OCI-LY1 (cell line): ENCODE measurements at regions not wholly inside any gene's neighbourhood (a gene's known extent, or its start where the extent isn't known, plus 50 kb on each side); places are given as distances from the start of the nearest gene placed in this dataset.

Experiments used
- H2AFZ ChIP-seq: fragments of 200-600 bp; sonication (generic), shearing (Covaris generic); 2 replicates; pipeline ENCODE4 v1.6.0; 2014; ENCODE audit warnings: antibody characterized with exemption, mild to moderate bottlenecking, low read length
- H3F3A ChIP-seq: fragments of 200-600 bp; sonication (generic), shearing (Covaris generic); 2 replicates; pipeline ENCODE4 v1.6.0; 2014; ENCODE audit warnings: mild to moderate bottlenecking, antibody characterized with exemption, low read length, moderate library complexity; ENCODE audit not compliant: insufficient read depth
- H3K27ac ChIP-seq: fragments of 200-600 bp; sonication (generic); 2 replicates; pipeline ENCODE4 v1.5.1; 2014; ENCODE audit warnings: low read length, mixed run types, mild to moderate bottlenecking, low read depth; ENCODE audit not compliant: poor library complexity, severe bottlenecking
- H3K27me3 ChIP-seq: fragments of 200-600 bp; sonication (generic); 2 replicates; pipeline ENCODE4 v1.6.0; 2014; ENCODE audit warnings: antibody characterized with exemption, mild to moderate bottlenecking, low read length, moderate library complexity; ENCODE audit not compliant: insufficient read depth
- H3K36me3 ChIP-seq: fragments of 200-600 bp; sonication (generic); 2 replicates; pipeline ENCODE4 v1.6.1; 2014; ENCODE audit warnings: mild to moderate bottlenecking, antibody characterized with exemption, low read length, moderate library complexity, mixed read lengths; ENCODE audit not compliant: insufficient read depth
- H3K4me1 ChIP-seq: fragments of 200-600 bp; sonication (generic); 2 replicates; pipeline ENCODE4 v1.5.1; 2014; ENCODE audit warnings: mild to moderate bottlenecking, low read length, moderate library complexity; ENCODE audit not compliant: insufficient read depth, severe bottlenecking
- H3K4me2 ChIP-seq: fragments of 200-600 bp; sonication (generic), shearing (Covaris generic); 2 replicates; pipeline ENCODE4 v1.6.1; 2014; ENCODE audit warnings: low read length
- H3K4me3 ChIP-seq: fragments of 200-600 bp; sonication (generic); 2 replicates; pipeline ENCODE4 v1.5.1; 2014; ENCODE audit warnings: low read length, low read depth, mild to moderate bottlenecking, mixed read lengths; ENCODE audit not compliant: poor library complexity, severe bottlenecking
- H3K79me2 ChIP-seq: fragments of 200-600 bp; shearing (Covaris generic); 2 replicates; pipeline ENCODE4 v1.6.1; 2016; ENCODE audit warnings: mixed run types, low read length, mixed read lengths; ENCODE audit not compliant: insufficient read depth
- H3K9ac ChIP-seq: fragments of 200-600 bp; sonication (generic), shearing (Covaris generic); 2 replicates; pipeline ENCODE4 v1.6.1; 2014; ENCODE audit warnings: mild to moderate bottlenecking, low read length, mixed read lengths
- H3K9me2 ChIP-seq: fragments of 200-600 bp; sonication (generic), shearing (Covaris generic); 2 replicates; pipeline ENCODE4 v1.6.1; 2014; ENCODE audit warnings: low read depth, mild to moderate bottlenecking, low read length, mixed read lengths
- H3K9me3 ChIP-seq: fragments of 200-600 bp; shearing (Covaris generic); 2 replicates; pipeline ENCODE4 v1.6.1; 2014; ENCODE audit warnings: low read length, mixed read lengths
- H4K20me1 ChIP-seq: fragments of 200-600 bp; sonication (generic), shearing (Covaris generic); 2 replicates; pipeline ENCODE4 v1.6.0; 2016; ENCODE audit warnings: mild to moderate bottlenecking, low read length; ENCODE audit not compliant: insufficient read depth
- EZH2 ChIP-seq: fragments of 200-600 bp; sonication (generic), shearing (Covaris generic); IDR thresholded peaks from 2 replicates; pipeline ENCODE4 v1.8.0; 2017; ENCODE audit warnings: borderline replicate concordance, mixed run types, mild to moderate bottlenecking, antibody characterized with exemption, low read length, moderate library complexity, mixed read lengths
- TF ChIP-seq, protein P1 (sequence below): fragments of 200-600 bp; sonication (generic), shearing (Covaris generic); IDR thresholded peaks from 2 replicates; pipeline ENCODE4 v1.5.1; 2017; ENCODE audit warnings: mild to moderate bottlenecking, antibody characterized with exemption, low read length, moderate library complexity, mixed read lengths

DNA sequence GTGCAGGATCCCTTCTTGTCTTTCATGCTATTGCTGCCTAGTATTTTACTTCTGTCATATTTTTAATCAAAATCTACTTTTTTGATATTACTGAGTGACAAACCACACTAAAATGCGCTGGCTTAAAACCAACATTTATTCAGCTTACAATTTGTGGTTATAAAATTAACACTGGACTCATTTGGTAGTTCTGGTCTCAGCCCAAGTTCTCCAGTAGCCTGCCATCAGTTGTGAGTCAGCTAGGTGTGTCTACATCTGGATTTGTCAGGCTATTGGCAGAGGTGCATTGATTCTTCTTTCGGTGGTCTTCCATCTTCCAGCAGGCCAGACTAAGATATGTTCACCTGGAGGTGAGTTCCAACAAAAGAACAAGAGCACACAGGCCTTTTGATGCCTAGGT, 765.1 kb upstream of the FBXO33 start:
- no peak overlapping the region for H3K9ac ChIP-seq
- no peak overlapping the region for H3K4me3 ChIP-seq
- H4K20me1 ChIP-seq = no peaks in the 10 kb centered on the region
- H3K36me3 ChIP-seq = no peaks in the 10 kb centered on the region
- no peak for TF ChIP-seq EZH2
- TF ChIP-seq, protein P1, sequence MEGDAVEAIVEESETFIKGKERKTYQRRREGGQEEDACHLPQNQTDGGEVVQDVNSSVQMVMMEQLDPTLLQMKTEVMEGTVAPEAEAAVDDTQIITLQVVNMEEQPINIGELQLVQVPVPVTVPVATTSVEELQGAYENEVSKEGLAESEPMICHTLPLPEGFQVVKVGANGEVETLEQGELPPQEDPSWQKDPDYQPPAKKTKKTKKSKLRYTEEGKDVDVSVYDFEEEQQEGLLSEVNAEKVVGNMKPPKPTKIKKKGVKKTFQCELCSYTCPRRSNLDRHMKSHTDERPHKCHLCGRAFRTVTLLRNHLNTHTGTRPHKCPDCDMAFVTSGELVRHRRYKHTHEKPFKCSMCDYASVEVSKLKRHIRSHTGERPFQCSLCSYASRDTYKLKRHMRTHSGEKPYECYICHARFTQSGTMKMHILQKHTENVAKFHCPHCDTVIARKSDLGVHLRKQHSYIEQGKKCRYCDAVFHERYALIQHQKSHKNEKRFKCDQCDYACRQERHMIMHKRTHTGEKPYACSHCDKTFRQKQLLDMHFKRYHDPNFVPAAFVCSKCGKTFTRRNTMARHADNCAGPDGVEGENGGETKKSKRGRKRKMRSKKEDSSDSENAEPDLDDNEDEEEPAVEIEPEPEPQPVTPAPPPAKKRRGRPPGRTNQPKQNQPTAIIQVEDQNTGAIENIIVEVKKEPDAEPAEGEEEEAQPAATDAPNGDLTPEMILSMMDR = no peak
- no peaks in the 10 kb centered on the region for H3K9me2 ChIP-seq
- 0 out of 2 replicates have a peak overlapping the region, but pooled peaks have one; percentile 27 for H2AFZ ChIP-seq
- no peaks in the 10 kb centered on the region for H3K4me1 ChIP-seq
- H3F3A ChIP-seq = no peaks in the 10 kb centered on the region
- no peak overlapping the region for H3K27ac ChIP-seq
- H3K79me2 ChIP-seq = no peaks in the 10 kb centered on the region
- peaks cover 5% of the 10 kb centered on the region; the same call in 1 of the 2 replicates for H3K9me3 ChIP-seq
- H3K4me2 ChIP-seq = no peak overlapping the region
- no peaks in the 10 kb centered on the region for H3K27me3 ChIP-seq

DNA sequence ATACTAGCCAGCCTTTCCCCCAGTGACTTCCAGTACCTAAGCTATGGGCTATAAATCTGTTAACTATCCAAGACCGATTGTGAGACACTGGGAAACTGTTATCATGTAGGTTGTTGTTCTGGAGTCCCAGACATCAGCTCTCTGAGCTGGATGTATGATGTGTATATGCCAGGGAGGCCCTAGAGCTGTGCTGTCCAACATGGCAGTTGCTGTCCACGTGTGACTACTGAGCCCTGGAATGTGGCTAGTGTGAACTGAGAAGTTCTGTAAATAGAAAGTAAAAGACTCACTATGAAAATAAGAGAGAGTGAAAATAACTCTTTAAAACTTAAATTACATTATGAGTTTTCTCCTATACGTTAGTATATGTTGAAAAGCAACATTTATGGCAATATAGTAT, 755.8 kb upstream of the FBXO33 start:
- Histone ChIP-seq H3K4me2 (no peak overlapping the region), H4K20me1 (no peaks in the 10 kb centered on the region), H3F3A (no peaks in the 10 kb centered on the region; the same call in 1 of the 2 replicates), H2AFZ (peak overlapping the region; percentile 71; the same call in 1 of the 2 replicates), H3K4me3 (no peak overlapping the region), H3K79me2 (no peaks in the 10 kb centered on the region), H3K4me1 (no peaks in the 10 kb centered on the region), H3K9me2 (no peaks in the 10 kb centered on the region), H3K36me3 (no peaks in the 10 kb centered on the region), H3K9ac (no peak overlapping the region), H3K27me3 (no peaks in the 10 kb centered on the region), H3K27ac (no peak overlapping the region), H3K9me3 (no peaks in the 10 kb centered on the region)
- no peak for TF ChIP-seq EZH2
- TF ChIP-seq, protein P1 = no peak

DNA sequence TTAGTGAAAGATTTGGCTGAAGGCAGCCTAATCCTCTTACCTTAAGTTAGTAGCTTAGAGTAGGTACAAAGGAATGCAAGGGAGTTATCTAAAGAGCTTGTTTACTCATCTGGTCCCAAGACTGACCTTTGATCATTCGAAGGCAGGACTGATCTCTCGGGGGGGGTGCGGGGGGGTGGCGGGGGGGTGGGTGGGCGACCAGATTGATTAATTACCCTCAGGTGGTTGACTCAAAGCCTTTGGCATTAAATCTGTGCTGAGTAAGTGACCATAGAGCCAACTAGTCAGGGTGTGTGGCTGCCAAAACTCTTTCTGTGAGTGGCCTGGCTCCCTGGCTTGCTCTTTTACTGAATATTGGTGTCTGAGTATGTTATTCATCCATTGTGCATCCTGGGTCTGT, 731.9 kb upstream of the FBXO33 start:
- Histone ChIP-seq H3K36me3 (no peaks in the 10 kb centered on the region), H3K4me1 (no peaks in the 10 kb centered on the region), H4K20me1 (no peaks in the 10 kb centered on the region), H3K27ac (no peak overlapping the region), H3K27me3 (no peaks in the 10 kb centered on the region), H3F3A (no peaks in the 10 kb centered on the region), H3K79me2 (no peaks in the 10 kb centered on the region), H3K9me3 (peaks cover 22% of the 10 kb centered on the region), H3K4me2 (no peak overlapping the region), H2AFZ (no peak overlapping the region), H3K9ac (no peak overlapping the region), H3K9me2 (no peaks in the 10 kb centered on the region), H3K4me3 (no peak overlapping the region)
- no peak for TF ChIP-seq EZH2
- TF ChIP-seq, protein P1 = no peak
